ENCODE measurements at regions not wholly inside any gene's neighbourhood (a gene's known extent, or its start where the extent isn't known, plus 50 kb on each side); places are given as distances from the start of the nearest gene placed in this dataset.
A peak's percentile ranks its signal among the peaks of the same experiment; 100 is the strongest.

- TF ChIP-seq ZNF687 (CRISPR knock-in tag; IDR thresholded peaks at IDR 0.05), result peak; percentile 45
- TF ChIP-seq MAX (IDR thresholded peaks at IDR 0.05), result peak; percentile 57; the same call in 1 of the 2 replicates
- TF ChIP-seq ZNF44 (CRISPR knock-in tag; IDR thresholded peaks at IDR 0.05), result no peak
- no peak for TF ChIP-seq PHF8 (CRISPR knock-in tag; IDR thresholded peaks at IDR 0.05)
- 0 out of 2 replicates have a peak, but pooled peaks have one; percentile 55 for TF ChIP-seq NFKB2 (CRISPR knock-in tag; IDR thresholded peaks at IDR 0.05; ENCODE audit: borderline replicate concordance)
Observed at GRCh38 chr6:43890197-43891062, 120.4 kb downstream of the VEGFA start (continued).

DNA sequence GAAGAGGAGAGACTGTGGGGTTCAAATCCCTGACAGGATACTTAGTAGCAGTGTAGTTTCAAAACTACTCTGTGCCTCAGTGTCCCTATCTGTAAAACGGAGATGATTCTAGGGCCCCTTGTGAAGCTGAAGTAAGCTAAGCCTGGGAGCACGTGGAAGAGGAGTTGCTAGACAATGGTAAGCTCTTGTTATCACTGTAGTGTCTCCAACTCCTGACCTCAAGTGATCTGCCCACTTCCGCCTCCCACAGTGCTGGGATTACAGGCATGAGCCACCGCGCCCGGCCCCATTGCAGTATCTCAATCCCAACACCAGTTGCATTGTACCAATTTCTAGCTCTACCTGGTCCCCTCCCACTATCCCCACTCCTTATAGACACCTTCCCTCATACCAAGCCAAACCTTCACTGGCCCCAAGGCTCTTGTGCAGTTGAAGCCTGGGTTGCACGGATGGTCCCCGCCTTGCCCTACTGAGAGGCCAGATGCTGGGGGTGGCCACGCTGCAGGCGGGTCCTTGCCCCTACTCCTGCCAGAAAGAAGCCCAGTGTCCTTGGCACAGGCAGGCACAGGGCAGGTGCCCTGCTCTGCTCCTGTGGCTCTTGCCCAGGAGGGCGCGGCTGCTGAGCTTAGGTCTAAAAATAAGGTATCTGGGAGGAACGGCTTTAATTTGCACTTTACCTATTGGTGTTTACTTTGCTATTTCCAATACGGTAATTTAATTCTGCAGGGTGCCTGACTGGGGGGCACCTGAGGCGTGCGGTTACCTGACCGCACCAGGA lies 118.1 kb downstream of the VEGFA start:
- Histone ChIP-seq H3K9me3 (ENCODE audit: low read length) (no peaks in the 10 kb centered on the region), H3K27ac (ENCODE audit: extremely low read length, insufficient read depth, low read length) (no peak overlapping the region), H4K20me1 (ENCODE audit: insufficient read depth, low read length) (no peaks in the 10 kb centered on the region), H3K36me3 (replicated peaks in 1 of 2; ENCODE audit: control insufficient read depth in 1 of 2, insufficient read depth in 2 of 2, low read length in 2 of 2) (no peaks in the 10 kb centered on the region), H3K79me2 (ENCODE audit: insufficient read depth, low read length) (no peaks in the 10 kb centered on the region), H2AFZ (ENCODE audit: low read length) (no peak overlapping the region), H3K4me1 (ENCODE audit: insufficient read depth, low read length) (peaks cover 68% of the 10 kb centered on the region), H3K27me3 (ENCODE audit: control insufficient read depth in 1 of 2, insufficient read depth in 2 of 2, low read length in 2 of 2) (peaks cover 9 to 20% of the 10 kb centered on the region in 2 experiments; a peak in 4 of 5 replicates), H3K4me3 (replicated peaks in 1 of 3; ENCODE audit: insufficient read depth in 1 of 3, low read depth in 2 of 3, low read length in 3 of 3) (no peak overlapping the region), H3K4me2 (ENCODE audit: low read depth, low read length) (no peak overlapping the region), H3K9ac (ENCODE audit: insufficient read depth, low read depth, low read length) (no peak overlapping the region)
- 76% methylated on average over 16 of the region's 17 CpGs for WGBS (ENCODE audit: low lambda C conversion rate)
- DNase-seq (ENCODE audit: low spot score), result no peak
- intact Hi-C loops (cut with micrococcal nuclease; ENCODE audit: unreplicated experiment), result no loop called here
- no peak for FAIRE-seq
- no TSS peak for BruUV-seq (replicated peaks)
- in situ Hi-C loops (cut with HindIII; ENCODE audit: extremely low pct_ligation_motif_present, low pct_unique_long_range_greater_than_20kb), result no loop called here
- no peak for ATAC-seq
- POLR2A ChIA-PET, result interaction anchor here (0.6 to 1.2 kb wide), 3 partner anchors 13 to 242 kb away, joined by 3 read pairs; no protein-coding TSS in a partner anchor
- TF ChIP-seq, protein P1, sequence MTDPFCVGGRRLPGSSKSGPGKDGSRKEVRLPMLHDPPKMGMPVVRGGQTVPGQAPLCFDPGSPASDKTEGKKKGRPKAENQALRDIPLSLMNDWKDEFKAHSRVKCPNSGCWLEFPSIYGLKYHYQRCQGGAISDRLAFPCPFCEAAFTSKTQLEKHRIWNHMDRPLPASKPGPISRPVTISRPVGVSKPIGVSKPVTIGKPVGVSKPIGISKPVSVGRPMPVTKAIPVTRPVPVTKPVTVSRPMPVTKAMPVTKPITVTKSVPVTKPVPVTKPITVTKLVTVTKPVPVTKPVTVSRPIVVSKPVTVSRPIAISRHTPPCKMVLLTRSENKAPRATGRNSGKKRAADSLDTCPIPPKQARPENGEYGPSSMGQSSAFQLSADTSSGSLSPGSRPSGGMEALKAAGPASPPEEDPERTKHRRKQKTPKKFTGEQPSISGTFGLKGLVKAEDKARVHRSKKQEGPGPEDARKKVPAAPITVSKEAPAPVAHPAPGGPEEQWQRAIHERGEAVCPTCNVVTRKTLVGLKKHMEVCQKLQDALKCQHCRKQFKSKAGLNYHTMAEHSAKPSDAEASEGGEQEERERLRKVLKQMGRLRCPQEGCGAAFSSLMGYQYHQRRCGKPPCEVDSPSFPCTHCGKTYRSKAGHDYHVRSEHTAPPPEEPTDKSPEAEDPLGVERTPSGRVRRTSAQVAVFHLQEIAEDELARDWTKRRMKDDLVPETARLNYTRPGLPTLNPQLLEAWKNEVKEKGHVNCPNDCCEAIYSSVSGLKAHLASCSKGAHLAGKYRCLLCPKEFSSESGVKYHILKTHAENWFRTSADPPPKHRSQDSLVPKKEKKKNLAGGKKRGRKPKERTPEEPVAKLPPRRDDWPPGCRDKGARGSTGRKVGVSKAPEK (CRISPR knock-in tag; IDR thresholded peaks at IDR 0.05; ENCODE audit: borderline replicate concordance), result no peak
- TF ChIP-seq ZNF563 (CRISPR knock-in tag; IDR thresholded peaks at IDR 0.05) (no peak), LCORL (IDR thresholded peaks at IDR 0.05) (no peak), LCORL (CRISPR knock-in tag; IDR thresholded peaks at IDR 0.05) (peak; percentile 2; the same call in 1 of the 2 replicates), ZNF598 (CRISPR knock-in tag; IDR thresholded peaks at IDR 0.05; ENCODE audit: borderline replicate concordance) (0 out of 2 replicates have a peak, but pooled peaks have one; percentile 4), JUN (CRISPR knock-in tag; IDR thresholded peaks at IDR 0.05) (no peak), CSRNP1 (CRISPR knock-in tag; IDR thresholded peaks at IDR 0.05) (no peak)
- CTCF ChIA-PET (ENCODE audit: low intra/inter-chr PET ratio, low total read pairs), result no interaction called here
